IMR-90 (cell line): ENCODE measurements at regions not wholly inside any gene's neighbourhood (a gene's known extent, or its start where the extent isn't known, plus 50 kb on each side); places are given as distances from the start of the nearest gene placed in this dataset.

Experiments
- CTCF ChIP-seq: conservative IDR thresholded peaks from 2 replicates; pipeline ENCODE4 v1.5.1; 2012; ENCODE audit warnings: mild to moderate bottlenecking, low read depth, low read length, improper control_type of control experiment
- ELK1 ChIP-seq: fragments of 150-350 bp; IDR thresholded peaks from 2 replicates; pipeline ENCODE4 v1.6.1; 2016; ENCODE audit warnings: low read depth, mild to moderate bottlenecking, low read length, moderate library complexity, borderline replicate concordance
- FOS ChIP-seq: fragments of 150-350 bp; IDR thresholded peaks from 2 replicates; pipeline ENCODE4 v1.6.1; 2016; ENCODE audit warnings: low read depth, low read length
- MAFK ChIP-seq: IDR thresholded peaks from 2 replicates; pipeline ENCODE4 v1.6.1; 2012; ENCODE audit warnings: low read depth, low read length, improper control_type of control experiment
- POLR2A ChIP-seq: IDR thresholded peaks from 2 replicates; pipeline ENCODE4 v1.6.1; 2012; ENCODE audit warnings: mild to moderate bottlenecking, low read depth, low read length
- RAD21 ChIP-seq: IDR thresholded peaks from 2 replicates; pipeline ENCODE4 v1.6.1; 2012; ENCODE audit warnings: low read length, improper control_type of control experiment
- SMC3 ChIP-seq: fragments of 150-350 bp; IDR thresholded peaks from 2 replicates; pipeline ENCODE4 v1.6.1; 2016; ENCODE audit warnings: low read depth, mild to moderate bottlenecking, antibody characterized with exemption, low read length, moderate library complexity

GRCh38 chr1:87942165-87942564 is 613.5 kb downstream of the LMO4 start:
- no peak for TF ChIP-seq POLR2A
- no peak for TF ChIP-seq CTCF
- no peak for TF ChIP-seq ELK1
- TF ChIP-seq MAFK = no peak
- TF ChIP-seq SMC3 = no peak
- no peak for TF ChIP-seq FOS
- TF ChIP-seq RAD21 = no peak
